Keratinocyte (primary cell): ENCODE measurements at regions not wholly inside any gene's neighbourhood (a gene's known extent, or its start where the extent isn't known, plus 50 kb on each side); places are given as distances from the start of the nearest gene placed in this dataset.

ENCODE experiments used
- DNase-seq: peaks from one replicate; pipeline ENCODE4 v3.0.0-alpha.2; 2011; ENCODE audit warnings: low read depth, missing footprints, low spot score
- FAIRE-seq: peaks from 2 replicates; lab custom pipeline; 2011; peaks lifted over from hg19 to GRCh38; lab: Jason Lieb, UNC
- H2AFZ ChIP-seq: 2 replicates; pipeline ENCODE4 v1.6.0; 2012; ENCODE audit warnings: low read length, control low read depth, inconsistent platforms; ENCODE audit not compliant: control insufficient read depth
- H3K27ac ChIP-seq: 2 replicates; pipeline ENCODE4 v1.5.1; 2011; ENCODE audit warnings: low read length; ENCODE audit not compliant: control insufficient read depth, insufficient read depth
- H3K27me3 ChIP-seq: 3 replicates; pipeline ENCODE4 v1.6.0; 2011; ENCODE audit warnings: low read length; ENCODE audit not compliant: control insufficient read depth, insufficient read depth; ENCODE audit errors: extremely low read depth
- H3K36me3 ChIP-seq, 2 experiments: 2 replicates in 1 of 2; 3 replicates in 1 of 2; pipeline ENCODE4 v1.5.1; 2011; ENCODE audit warnings: low read length in 2 of 2, mild to moderate bottlenecking in 1 of 2; ENCODE audit not compliant: control insufficient read depth in 2 of 2, insufficient read depth in 2 of 2; ENCODE audit errors: extremely low read depth in 1 of 2
- H3K4me1 ChIP-seq: 3 replicates; pipeline ENCODE4 v1.5.1; 2011; ENCODE audit warnings: low read length; ENCODE audit not compliant: control insufficient read depth, insufficient read depth; ENCODE audit errors: extremely low read depth
- H3K4me2 ChIP-seq: 3 replicates; pipeline ENCODE4 v1.6.0; 2011; ENCODE audit warnings: low read depth, low read length; ENCODE audit not compliant: control insufficient read depth, insufficient read depth; ENCODE audit errors: extremely low read depth
- H3K4me3 ChIP-seq, 3 experiments: fragments of 200-600 bp in 1 of 3; sonication (generic) in 1 of 3; 2 replicates in 2 of 3; 3 replicates in 1 of 3; pipeline ENCODE4 v1.5.1; 2011 to 2016; ENCODE audit warnings: low read length in 3 of 3, mild to moderate bottlenecking in 3 of 3, control low read depth in 2 of 3, inconsistent platforms in 1 of 3, low read depth in 1 of 3, mixed read lengths in 1 of 3, mixed run types in 1 of 3, moderate library complexity in 1 of 3; ENCODE audit not compliant: control insufficient read depth in 2 of 3, insufficient read depth in 2 of 3; ENCODE audit errors: extremely low read depth in 1 of 3
- H3K79me2 ChIP-seq: 2 replicates; pipeline ENCODE4 v1.6.0; 2012; ENCODE audit warnings: low read length; ENCODE audit not compliant: control insufficient read depth, insufficient read depth
- H3K9ac ChIP-seq: 3 replicates; pipeline ENCODE4 v1.6.0; 2011; ENCODE audit warnings: low read length; ENCODE audit not compliant: control insufficient read depth, insufficient read depth; ENCODE audit errors: extremely low read depth
- H3K9me1 ChIP-seq: 3 replicates; pipeline ENCODE4 v1.6.0; 2011; ENCODE audit warnings: low read length; ENCODE audit not compliant: control insufficient read depth, insufficient read depth; ENCODE audit errors: extremely low read depth
- H3K9me3 ChIP-seq: 2 replicates; pipeline ENCODE4 v1.5.1; 2012; ENCODE audit warnings: low read depth, low read length; ENCODE audit not compliant: control insufficient read depth
- H4K20me1 ChIP-seq: 3 replicates; pipeline ENCODE4 v1.6.0; 2011; ENCODE audit warnings: low read length; ENCODE audit not compliant: control insufficient read depth, insufficient read depth; ENCODE audit errors: extremely low read depth
- EZH2 ChIP-seq: IDR thresholded peaks from one replicate; pipeline ENCODE4 v1.6.1; 2012; ENCODE audit warnings: inconsistent platforms, mild to moderate bottlenecking, low read length, moderate library complexity
- dilution Hi-C: fragments of 300-500 bp; cut with MboI; formaldehyde crosslinking; loops from one replicate; pipeline ENCODE4 v1.7.0; 2020; ENCODE audit warnings: low sequenced_read_pairs; ENCODE audit not compliant: extremely low pct_ligation_motif_present
- TF ChIP-seq, protein P1 (sequence below), 3 experiments: IDR thresholded peaks in 1 of 3; conservative IDR thresholded peaks in 1 of 3; optimal IDR thresholded peaks in 1 of 3; 2 replicates in 2 of 3; 3 replicates in 1 of 3; pipeline versions ENCODE3 to v1.5.1; 2011; ENCODE audit warnings: low read length in 3 of 3, mild to moderate bottlenecking in 3 of 3, moderate library complexity in 2 of 3, control low read depth in 1 of 3, inconsistent platforms in 1 of 3; ENCODE audit not compliant: insufficient read depth in 2 of 3; ENCODE audit errors: extremely low read depth in 1 of 3

DNA sequence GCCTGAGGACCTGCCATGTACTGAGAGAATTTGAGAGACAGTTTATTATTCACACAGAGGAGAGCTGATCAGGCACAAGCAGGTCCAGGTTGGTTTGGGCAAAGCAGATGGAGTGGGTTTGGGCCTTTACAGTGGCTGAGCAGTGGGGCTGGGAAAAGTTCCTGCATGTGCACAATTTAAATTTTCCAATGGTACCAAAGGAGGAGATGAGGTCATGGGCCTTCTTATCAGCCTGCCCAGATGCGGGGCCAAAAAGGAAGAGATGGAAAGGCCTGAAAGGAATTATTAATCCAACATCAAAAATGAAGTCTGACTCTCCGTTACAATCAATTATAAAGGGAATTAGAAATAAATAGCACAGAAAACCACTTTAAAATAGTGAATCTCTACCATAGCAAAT, 367.6 kb downstream of the TMEM135 start:
- FAIRE-seq: no peak
- no peaks in the 10 kb centered on the region for H3K27me3 ChIP-seq
- no peak for TF ChIP-seq EZH2
- TF ChIP-seq, protein P1, sequence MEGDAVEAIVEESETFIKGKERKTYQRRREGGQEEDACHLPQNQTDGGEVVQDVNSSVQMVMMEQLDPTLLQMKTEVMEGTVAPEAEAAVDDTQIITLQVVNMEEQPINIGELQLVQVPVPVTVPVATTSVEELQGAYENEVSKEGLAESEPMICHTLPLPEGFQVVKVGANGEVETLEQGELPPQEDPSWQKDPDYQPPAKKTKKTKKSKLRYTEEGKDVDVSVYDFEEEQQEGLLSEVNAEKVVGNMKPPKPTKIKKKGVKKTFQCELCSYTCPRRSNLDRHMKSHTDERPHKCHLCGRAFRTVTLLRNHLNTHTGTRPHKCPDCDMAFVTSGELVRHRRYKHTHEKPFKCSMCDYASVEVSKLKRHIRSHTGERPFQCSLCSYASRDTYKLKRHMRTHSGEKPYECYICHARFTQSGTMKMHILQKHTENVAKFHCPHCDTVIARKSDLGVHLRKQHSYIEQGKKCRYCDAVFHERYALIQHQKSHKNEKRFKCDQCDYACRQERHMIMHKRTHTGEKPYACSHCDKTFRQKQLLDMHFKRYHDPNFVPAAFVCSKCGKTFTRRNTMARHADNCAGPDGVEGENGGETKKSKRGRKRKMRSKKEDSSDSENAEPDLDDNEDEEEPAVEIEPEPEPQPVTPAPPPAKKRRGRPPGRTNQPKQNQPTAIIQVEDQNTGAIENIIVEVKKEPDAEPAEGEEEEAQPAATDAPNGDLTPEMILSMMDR (optimal IDR thresholded peaks at IDR 0.05 in 1 of 3, IDR thresholded peaks at IDR 0.05 in 1 of 3, conservative IDR thresholded peaks at IDR 0.05 in 1 of 3; ENCODE audit: extremely low read depth in 1 of 3, insufficient read depth in 2 of 3, low read length in 3 of 3): no peak

DNA sequence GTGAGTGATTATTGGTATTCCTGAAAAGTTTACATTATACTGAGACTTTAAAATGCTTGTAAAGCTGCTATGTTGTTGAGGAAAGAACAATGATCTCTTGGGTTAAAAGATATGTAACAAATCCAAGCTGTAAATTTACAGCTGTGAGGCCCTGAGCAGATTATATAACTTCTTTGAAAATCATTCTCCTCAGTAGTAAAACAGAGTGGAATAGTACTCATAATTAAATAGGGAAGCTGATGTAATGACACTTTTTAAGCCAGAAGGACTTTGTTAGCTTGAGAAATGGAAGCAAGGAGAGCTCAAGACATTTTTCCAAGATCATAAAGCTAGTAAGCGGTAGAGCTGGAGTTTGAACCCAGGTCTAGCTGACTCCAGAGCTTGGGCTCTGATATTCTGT, 363.9 kb downstream of the TMEM135 start:
- Histone ChIP-seq H3K9me3 (no peaks in the 10 kb centered on the region), H3K27me3 (no peaks in the 10 kb centered on the region), H3K4me2 (no peak overlapping the region), H3K36me3 (no peaks in the 10 kb centered on the region), H3K9ac (no peak overlapping the region), H4K20me1 (no peaks in the 10 kb centered on the region), H3K4me1 (peaks cover 4% of the 10 kb centered on the region), H2AFZ (no peak overlapping the region), H3K79me2 (no peaks in the 10 kb centered on the region), H3K4me3 (no peak overlapping the region), H3K27ac (no peak overlapping the region), H3K9me1 (no peaks in the 10 kb centered on the region)
- no peak for TF ChIP-seq EZH2
- TF ChIP-seq, protein P1 (optimal IDR thresholded peaks at IDR 0.05 in 1 of 3, IDR thresholded peaks at IDR 0.05 in 1 of 3, conservative IDR thresholded peaks at IDR 0.05 in 1 of 3; ENCODE audit: extremely low read depth in 1 of 3, insufficient read depth in 2 of 3, low read length in 3 of 3): no peak
- dilution Hi-C loops: no loop called here
- DNase-seq: no peak
- FAIRE-seq: no peak

More for the DNA sequence above, 367.6 kb downstream of the TMEM135 start:
- Histone ChIP-seq H3K79me2 (no peaks in the 10 kb centered on the region), H3K9ac (no peak overlapping the region), H3K36me3 (no peaks in the 10 kb centered on the region), H3K4me3 (no peak overlapping the region), H3K9me3 (no peaks in the 10 kb centered on the region), H4K20me1 (no peaks in the 10 kb centered on the region), H3K27ac (no peak overlapping the region), H3K9me1 (no peaks in the 10 kb centered on the region), H3K4me2 (no peak overlapping the region), H3K4me1 (no peaks in the 10 kb centered on the region), H2AFZ (no peak overlapping the region)
- dilution Hi-C loops: no loop called here
- no peak for DNase-seq
